ENCODE measurements at regions not wholly inside any gene's neighbourhood (a gene's known extent, or its start where the extent isn't known, plus 50 kb on each side); places are given as distances from the start of the nearest gene placed in this dataset.

DNA sequence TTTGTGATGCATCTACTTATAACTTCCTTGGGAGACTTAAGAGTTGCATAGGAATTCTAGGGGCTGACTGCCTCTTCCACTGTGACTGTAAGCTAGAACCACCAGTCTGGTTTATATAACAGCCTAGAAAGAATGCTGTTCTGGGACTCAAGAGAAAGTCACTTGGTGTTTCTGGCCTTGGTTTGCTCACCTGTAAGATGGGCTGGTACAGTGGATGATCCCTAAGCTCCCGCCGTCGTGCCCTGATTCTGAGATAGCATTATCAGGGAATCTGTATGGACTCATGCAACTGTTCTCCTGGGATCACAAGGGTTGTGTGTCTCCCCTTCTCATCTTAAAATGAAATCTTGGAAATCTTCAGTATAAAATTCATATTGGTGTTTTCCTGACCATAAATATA is 100.6 kb downstream of the LYZL1 start:
- Histone ChIP-seq H3K27me3 (ENCODE audit: insufficient read depth) (no peaks in the 10 kb centered on the region), H3K9me2 (ENCODE audit: insufficient read depth) (no peaks in the 10 kb centered on the region), H4K20me1 (replicated peaks; ENCODE audit: insufficient read depth) (no peaks in the 10 kb centered on the region), H3F3A (replicated peaks; ENCODE audit: low read depth) (no peaks in the 10 kb centered on the region), H3K4me1 (ENCODE audit: insufficient read depth) (no peaks in the 10 kb centered on the region; the same call in 1 of the 2 replicates), H3K36me3 (ENCODE audit: insufficient read depth) (no peaks in the 10 kb centered on the region), H3K27ac (ENCODE audit: low read depth) (no peak overlapping the region), H2AFZ (peak overlapping the region; percentile 38; the same call in 1 of the 2 replicates), H3K4me2 (no peak overlapping the region), H3K4me3 (no peak overlapping the region), H3K79me2 (replicated peaks; ENCODE audit: insufficient read depth) (no peaks in the 10 kb centered on the region)
- no peaks in the 10 kb centered on the region for H3K36me3 Mint-ChIP-seq (ENCODE audit: low read depth)
- no peak overlapping the region for H3K27ac Mint-ChIP-seq
- DNase-seq (ENCODE audit: low spot score) = no peak
- TF ChIP-seq EZH2 (IDR thresholded peaks at IDR 0.05; ENCODE audit: low read depth, unreplicated experiment) (no peak), ZNF331 (CRISPR knock-in tag; IDR thresholded peaks at IDR 0.05; ENCODE audit: low read depth) (no peak), ZNF114 (CRISPR knock-in tag; IDR thresholded peaks at IDR 0.05) (no peak), POLR2AphosphoS5 (IDR thresholded peaks at IDR 0.05; ENCODE audit: low read depth) (no peak), STAT1 (IDR thresholded peaks at IDR 0.05; ENCODE audit: unreplicated experiment) (no peak), CREB1 (CRISPR knock-in tag; IDR thresholded peaks at IDR 0.05; ENCODE audit: low read depth) (no peak), JUNB (IDR thresholded peaks at IDR 0.05; ENCODE audit: unreplicated experiment) (no peak)
- TF ChIP-seq, protein P1, sequence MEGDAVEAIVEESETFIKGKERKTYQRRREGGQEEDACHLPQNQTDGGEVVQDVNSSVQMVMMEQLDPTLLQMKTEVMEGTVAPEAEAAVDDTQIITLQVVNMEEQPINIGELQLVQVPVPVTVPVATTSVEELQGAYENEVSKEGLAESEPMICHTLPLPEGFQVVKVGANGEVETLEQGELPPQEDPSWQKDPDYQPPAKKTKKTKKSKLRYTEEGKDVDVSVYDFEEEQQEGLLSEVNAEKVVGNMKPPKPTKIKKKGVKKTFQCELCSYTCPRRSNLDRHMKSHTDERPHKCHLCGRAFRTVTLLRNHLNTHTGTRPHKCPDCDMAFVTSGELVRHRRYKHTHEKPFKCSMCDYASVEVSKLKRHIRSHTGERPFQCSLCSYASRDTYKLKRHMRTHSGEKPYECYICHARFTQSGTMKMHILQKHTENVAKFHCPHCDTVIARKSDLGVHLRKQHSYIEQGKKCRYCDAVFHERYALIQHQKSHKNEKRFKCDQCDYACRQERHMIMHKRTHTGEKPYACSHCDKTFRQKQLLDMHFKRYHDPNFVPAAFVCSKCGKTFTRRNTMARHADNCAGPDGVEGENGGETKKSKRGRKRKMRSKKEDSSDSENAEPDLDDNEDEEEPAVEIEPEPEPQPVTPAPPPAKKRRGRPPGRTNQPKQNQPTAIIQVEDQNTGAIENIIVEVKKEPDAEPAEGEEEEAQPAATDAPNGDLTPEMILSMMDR (conservative IDR thresholded peaks at IDR 0.05; ENCODE audit: low read depth in 2 of 2) = no peak
- peaks cover 7% of the 10 kb centered on the region; the same call in 2 of the 3 replicates for H3K4me1 Mint-ChIP-seq
- H3K27me3 Mint-ChIP-seq (ENCODE audit: insufficient read depth, low read depth, poor library complexity) = peaks cover 2% of the 10 kb centered on the region
- ATAC-seq = no peak
- no peak overlapping the region for H3K4me3 Mint-ChIP-seq
- H3K9me3 Mint-ChIP-seq = no peaks in the 10 kb centered on the region

DNA sequence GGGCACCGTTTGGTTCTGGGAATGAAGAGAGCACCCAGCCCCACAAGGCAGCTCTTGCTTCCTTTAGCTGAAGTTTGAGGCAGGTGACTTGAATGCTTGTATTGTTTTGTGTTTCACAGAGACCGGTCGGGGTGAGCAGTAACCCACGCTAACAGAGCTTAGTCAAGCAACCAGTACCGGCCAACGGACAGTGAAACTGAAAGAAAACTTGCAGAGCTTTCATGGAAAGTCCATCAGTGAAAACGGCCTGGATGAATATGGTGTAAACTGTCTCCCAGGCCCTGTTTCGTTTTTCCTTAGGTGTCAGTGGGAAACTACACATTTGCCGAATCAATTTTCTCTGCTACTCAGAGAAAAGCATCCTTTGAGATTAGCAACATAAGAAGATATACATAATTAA is 101.1 kb downstream of the LYZL1 start:
- H3K4me1 Mint-ChIP-seq = peaks cover 7% of the 10 kb centered on the region; the same call in 2 of the 3 replicates
- Histone ChIP-seq H3K4me3 (no peak overlapping the region), H3K27me3 (ENCODE audit: insufficient read depth) (no peaks in the 10 kb centered on the region), H3K79me2 (replicated peaks; ENCODE audit: insufficient read depth) (no peaks in the 10 kb centered on the region), H3F3A (replicated peaks; ENCODE audit: low read depth) (no peaks in the 10 kb centered on the region), H3K4me1 (ENCODE audit: insufficient read depth) (no peaks in the 10 kb centered on the region; the same call in 1 of the 2 replicates), H3K9me2 (ENCODE audit: insufficient read depth) (no peaks in the 10 kb centered on the region), H3K4me2 (no peak overlapping the region), H4K20me1 (replicated peaks; ENCODE audit: insufficient read depth) (no peaks in the 10 kb centered on the region), H3K36me3 (ENCODE audit: insufficient read depth) (no peaks in the 10 kb centered on the region), H2AFZ (peak overlapping the region; percentile 38; the same call in 1 of the 2 replicates), H3K27ac (ENCODE audit: low read depth) (no peak overlapping the region)
- no peaks in the 10 kb centered on the region for H3K9me3 Mint-ChIP-seq
- DNase-seq (ENCODE audit: low spot score) = no peak
- H3K27me3 Mint-ChIP-seq (ENCODE audit: insufficient read depth, low read depth, poor library complexity) = peaks cover 2% of the 10 kb centered on the region
- no peak for ATAC-seq
- TF ChIP-seq CREB1 (CRISPR knock-in tag; IDR thresholded peaks at IDR 0.05; ENCODE audit: low read depth) = no peak
- no peak for TF ChIP-seq POLR2AphosphoS5 (IDR thresholded peaks at IDR 0.05; ENCODE audit: low read depth)
- TF ChIP-seq, protein P2, sequence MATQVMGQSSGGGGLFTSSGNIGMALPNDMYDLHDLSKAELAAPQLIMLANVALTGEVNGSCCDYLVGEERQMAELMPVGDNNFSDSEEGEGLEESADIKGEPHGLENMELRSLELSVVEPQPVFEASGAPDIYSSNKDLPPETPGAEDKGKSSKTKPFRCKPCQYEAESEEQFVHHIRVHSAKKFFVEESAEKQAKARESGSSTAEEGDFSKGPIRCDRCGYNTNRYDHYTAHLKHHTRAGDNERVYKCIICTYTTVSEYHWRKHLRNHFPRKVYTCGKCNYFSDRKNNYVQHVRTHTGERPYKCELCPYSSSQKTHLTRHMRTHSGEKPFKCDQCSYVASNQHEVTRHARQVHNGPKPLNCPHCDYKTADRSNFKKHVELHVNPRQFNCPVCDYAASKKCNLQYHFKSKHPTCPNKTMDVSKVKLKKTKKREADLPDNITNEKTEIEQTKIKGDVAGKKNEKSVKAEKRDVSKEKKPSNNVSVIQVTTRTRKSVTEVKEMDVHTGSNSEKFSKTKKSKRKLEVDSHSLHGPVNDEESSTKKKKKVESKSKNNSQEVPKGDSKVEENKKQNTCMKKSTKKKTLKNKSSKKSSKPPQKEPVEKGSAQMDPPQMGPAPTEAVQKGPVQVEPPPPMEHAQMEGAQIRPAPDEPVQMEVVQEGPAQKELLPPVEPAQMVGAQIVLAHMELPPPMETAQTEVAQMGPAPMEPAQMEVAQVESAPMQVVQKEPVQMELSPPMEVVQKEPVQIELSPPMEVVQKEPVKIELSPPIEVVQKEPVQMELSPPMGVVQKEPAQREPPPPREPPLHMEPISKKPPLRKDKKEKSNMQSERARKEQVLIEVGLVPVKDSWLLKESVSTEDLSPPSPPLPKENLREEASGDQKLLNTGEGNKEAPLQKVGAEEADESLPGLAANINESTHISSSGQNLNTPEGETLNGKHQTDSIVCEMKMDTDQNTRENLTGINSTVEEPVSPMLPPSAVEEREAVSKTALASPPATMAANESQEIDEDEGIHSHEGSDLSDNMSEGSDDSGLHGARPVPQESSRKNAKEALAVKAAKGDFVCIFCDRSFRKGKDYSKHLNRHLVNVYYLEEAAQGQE (IDR thresholded peaks at IDR 0.05; ENCODE audit: unreplicated experiment) = no peak
- no peak for TF ChIP-seq NANOG (IDR thresholded peaks at IDR 0.05; ENCODE audit: borderline replicate concordance)
- no peak overlapping the region for H3K27ac Mint-ChIP-seq
- no peaks in the 10 kb centered on the region for H3K36me3 Mint-ChIP-seq (ENCODE audit: low read depth)
- H3K4me3 Mint-ChIP-seq = no peak overlapping the region
